GM18909 (cell line): ENCODE measurements at regions not wholly inside any gene's neighbourhood (a gene's known extent, or its start where the extent isn't known, plus 50 kb on each side); places are given as distances from the start of the nearest gene placed in this dataset.
"Not testable (repeated sequence)": the region's sequence is repeated elsewhere in the genome, so short reads cannot be mapped to it uniquely, and the experiment has no call there.

Experiments used
- ATAC-seq: cut with Tn5 transposase; IDR thresholded peaks from one replicate; pipeline ENCODE4 v1.9.1; 2021; ENCODE audit warnings: mild to moderate bottlenecking; ENCODE audit not compliant: unreplicated experiment, poor library complexity

GRCh38 chr4:81324594-81324993 lies 109.6 kb upstream of the PRKG2 start:
- not testable (repeated sequence) for ATAC-seq

- no peak for ATAC-seq
Measured at GRCh38 chr4:81319657-81320056, 104.6 kb upstream of the PRKG2 start.

GRCh38 chr4:81314897-81315470 lies 100.0 kb upstream of the PRKG2 start:
- ATAC-seq, result no peak

- ATAC-seq, result no peak
Measured at GRCh38 chr4:81314196-81314896, 99.3 kb upstream of the PRKG2 start.

GRCh38 chr4:81307991-81308390 lies 93.0 kb upstream of the PRKG2 start:
- no peak for ATAC-seq

GRCh38 chr4:81304871-81305270 lies 89.8 kb upstream of the PRKG2 start:
- no peak for ATAC-seq

GRCh38 chr4:81300352-81300751 lies 85.3 kb upstream of the PRKG2 start:
- not testable (repeated sequence) for ATAC-seq

- ATAC-seq, result no peak
Measured at GRCh38 chr4:81290813-81291212, 75.8 kb upstream of the PRKG2 start.

- no peak for ATAC-seq
Measured at GRCh38 chr4:81287101-81287500, 72.1 kb upstream of the PRKG2 start.

- no peak for ATAC-seq
Measured at GRCh38 chr4:81282131-81282530, 67.1 kb upstream of the PRKG2 start.

GRCh38 chr4:81274460-81274859 lies 59.4 kb upstream of the PRKG2 start:
- ATAC-seq, result no peak

GRCh38 chr4:81272671-81273070 lies 57.6 kb upstream of the PRKG2 start:
- no peak for ATAC-seq
